HG03460 (cell line): ENCODE measurements at regions not wholly inside any gene's neighbourhood (a gene's known extent, or its start where the extent isn't known, plus 50 kb on each side); places are given as distances from the start of the nearest gene placed in this dataset.
"Not testable (repeated sequence)": the region's sequence is repeated elsewhere in the genome, so short reads cannot be mapped to it uniquely, and the experiment has no call there.

Experiments
- ATAC-seq: cut with Tn5 transposase; IDR thresholded peaks from one replicate; pipeline ENCODE4 v1.9.1; 2021; ENCODE audit not compliant: unreplicated experiment

DNA sequence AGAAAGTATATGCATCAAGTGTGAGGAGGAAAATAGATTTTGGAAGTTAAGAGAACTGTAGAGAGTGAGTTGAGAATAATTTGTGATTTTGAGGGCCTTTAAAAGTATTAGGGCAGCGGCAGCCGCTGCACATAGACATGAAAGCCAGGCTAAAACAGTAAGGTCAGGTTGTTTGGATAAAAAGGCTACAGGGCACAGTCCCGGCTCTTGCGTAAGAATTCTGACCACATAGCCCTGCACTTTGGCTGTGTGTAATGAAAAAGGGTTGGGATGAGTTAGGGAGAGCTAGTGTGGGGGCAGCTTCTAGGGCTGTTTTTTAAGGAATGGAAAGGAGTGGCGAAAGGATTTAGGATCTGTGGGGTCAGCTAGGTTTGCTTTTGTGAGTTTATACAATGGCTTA lies 130.8 kb downstream of the CCDC71L start:
- ATAC-seq = not testable (repeated sequence)

DNA sequence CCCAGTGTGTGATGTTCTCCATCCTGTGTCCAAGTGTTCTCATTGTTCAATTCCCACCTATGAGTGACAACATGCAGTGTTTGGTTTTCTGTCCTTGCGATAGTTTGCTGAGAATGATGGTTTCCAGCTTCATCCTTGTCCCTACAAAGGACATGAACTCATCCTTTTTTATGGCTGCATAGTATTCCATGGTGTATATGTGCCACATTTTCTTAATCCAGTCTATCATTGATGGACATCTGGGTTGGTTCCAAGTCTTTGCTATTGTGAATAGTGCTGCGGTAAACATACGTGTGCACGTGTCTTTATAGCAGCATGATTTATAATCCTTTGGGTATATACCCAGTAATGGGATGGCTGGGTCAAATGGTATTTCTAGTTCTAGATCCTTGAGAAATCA lies 134.3 kb downstream of the CCDC71L start:
- not testable (repeated sequence) for ATAC-seq

DNA sequence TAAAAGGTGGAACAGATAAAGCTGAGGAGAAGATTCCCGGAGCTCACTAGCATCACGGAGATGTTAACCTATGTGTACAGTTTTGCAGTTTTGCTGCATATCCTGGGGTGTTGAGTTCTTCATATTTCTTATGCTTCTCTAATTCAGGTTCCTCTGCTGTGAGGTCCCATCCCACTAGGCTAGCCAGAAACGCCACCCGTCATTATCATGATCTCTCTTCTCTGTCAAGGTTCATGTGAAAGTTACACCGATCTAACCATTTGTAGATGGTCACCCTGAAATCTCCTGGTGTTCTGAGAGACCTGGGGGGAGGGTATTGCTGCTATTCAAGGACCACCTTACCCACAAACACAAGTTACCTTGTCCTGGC lies 136.3 kb downstream of the CCDC71L start:
- no peak for ATAC-seq

DNA sequence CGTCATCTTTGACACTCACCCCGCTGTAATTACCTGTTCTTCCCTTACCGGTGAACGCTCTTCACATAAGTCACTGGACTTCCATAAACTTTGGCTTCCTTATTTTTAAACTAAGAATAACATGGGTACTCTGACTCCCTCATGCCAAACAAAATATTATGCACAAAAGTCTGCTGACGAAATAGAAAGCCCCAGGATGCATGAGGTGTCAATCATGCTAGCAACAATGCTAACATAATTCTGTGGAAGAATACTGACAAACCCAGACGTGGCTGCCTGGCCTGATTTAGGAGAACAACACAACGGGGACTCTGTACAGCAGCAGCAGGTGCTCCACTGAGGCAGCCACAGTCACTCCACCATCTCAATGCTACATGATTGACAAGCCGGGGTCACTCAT lies 137.5 kb downstream of the CCDC71L start:
- no peak for ATAC-seq

DNA sequence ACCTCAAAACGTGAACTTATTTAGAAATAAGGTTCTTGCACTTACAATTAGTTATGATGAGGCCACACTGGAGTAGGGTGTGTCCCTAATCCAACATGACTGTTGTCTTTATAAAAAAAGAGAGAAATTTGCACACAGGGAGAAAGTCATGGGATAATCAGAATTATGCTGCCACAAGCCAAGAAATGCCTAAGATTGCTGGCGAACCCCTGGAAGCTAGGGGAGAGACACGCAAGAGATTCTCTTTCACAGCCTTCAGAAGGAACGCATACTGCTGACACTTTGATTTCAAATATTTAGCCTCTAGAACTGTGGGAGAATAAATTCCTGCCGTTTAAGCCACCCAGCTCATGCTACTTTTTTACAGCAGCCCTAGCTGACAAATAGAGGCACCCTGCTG lies 138.3 kb downstream of the CCDC71L start:
- no peak for ATAC-seq

DNA sequence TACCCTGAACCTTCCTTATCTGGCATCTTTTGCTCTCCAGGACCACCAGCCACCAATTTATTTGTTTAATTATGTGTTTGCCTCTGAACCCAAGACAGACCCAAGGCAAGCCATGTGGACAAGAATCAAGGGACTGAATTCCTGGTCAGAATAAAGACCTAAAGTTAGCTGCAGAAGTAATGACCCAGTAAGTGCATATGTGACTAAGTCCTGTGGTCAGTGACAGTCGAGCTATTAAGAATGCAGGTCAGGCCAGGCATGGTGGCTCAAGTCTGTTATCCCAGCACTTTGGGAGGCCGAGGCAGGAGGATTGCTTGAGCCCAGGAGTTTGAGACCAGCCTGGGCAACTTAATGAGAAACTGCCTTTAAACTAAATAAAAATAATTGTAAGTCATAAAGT lies 139.4 kb downstream of the CCDC71L start:
- ATAC-seq = no peak

DNA sequence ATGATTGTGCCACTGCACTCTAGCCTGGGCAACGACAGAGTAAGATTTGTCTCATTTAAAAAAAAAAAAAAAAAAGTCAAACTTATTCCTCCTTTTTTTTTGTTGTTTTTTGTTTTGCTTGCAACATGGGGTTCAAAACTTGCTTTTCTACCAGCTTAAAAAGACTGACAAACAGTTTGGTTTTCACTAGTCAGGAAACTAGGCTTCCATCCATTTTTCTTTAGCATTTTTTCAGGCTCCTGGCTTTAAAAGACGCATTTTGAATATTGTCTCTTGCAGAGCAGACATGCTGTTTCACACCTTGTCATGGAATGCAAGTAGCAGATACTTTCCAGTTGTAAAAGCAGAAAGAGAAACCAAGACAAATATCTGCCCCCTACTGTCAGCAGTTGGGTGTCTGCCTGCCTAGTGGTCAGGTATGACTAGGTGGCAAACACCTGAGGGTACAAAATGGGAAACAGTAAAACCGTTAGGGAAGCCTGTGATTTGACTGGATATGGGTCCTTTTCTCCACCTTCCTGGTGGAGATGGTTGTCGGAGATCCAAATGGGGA lies 139.9 kb downstream of the CCDC71L start:
- no peak for ATAC-seq

DNA sequence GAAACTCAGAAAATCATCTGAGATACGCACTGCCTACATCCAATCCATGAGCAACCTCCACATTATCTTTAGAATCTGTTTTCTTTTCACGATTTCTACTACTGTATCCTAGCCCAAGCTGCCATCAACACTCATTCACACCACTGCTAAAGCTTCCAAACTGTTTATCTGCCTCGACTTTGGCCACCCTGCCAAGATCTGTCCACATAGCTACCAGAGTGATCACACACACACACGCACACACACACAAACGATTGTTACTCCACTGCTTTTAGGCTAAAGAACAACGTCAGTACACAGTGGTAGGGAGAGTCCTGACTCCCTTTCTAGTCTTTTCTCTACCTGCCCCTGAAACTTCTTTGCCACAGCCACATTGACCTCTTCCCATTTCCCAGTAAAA lies 142.0 kb downstream of the CCDC71L start:
- ATAC-seq = no peak

DNA sequence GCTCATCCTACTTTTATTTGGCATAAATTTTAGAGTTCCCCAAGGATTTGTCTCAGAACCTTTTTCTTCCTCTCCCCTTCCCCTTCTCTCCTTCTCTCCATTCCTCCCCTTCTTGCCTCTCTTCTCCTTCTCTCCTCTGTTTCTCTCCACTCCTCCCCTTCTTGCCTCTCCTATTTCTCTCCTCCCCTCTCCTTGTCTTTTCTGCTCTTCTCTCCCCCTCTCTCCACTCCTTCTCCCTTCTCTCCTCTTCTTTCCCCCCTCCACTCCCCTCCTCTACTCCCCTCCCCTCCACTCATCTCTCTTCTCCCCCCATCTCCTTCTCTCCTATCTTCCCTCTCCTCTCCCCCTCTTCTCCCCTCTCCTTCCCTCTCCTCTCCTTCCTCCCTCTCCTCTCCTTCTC lies 142.7 kb downstream of the CCDC71L start:
- no peak for ATAC-seq

DNA sequence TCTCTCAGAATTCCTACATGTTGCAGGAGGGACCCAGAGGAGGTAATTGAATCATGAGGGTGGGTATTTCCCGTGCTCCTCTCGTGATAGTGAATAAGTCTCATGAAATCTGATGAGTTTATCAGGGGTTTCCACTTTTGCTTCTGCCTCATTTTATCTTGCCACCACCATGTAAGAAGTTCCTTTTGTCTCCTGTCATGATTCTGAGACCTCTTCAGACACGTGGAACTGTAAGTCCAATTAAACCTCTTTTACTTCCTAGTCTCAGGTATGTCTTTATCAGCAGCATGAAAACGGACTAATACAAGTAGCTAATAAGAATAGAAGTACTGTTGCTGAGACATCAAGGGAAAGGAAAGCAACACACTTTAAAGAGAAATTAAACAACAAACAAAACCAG lies 143.4 kb downstream of the CCDC71L start:
- ATAC-seq = no peak

DNA sequence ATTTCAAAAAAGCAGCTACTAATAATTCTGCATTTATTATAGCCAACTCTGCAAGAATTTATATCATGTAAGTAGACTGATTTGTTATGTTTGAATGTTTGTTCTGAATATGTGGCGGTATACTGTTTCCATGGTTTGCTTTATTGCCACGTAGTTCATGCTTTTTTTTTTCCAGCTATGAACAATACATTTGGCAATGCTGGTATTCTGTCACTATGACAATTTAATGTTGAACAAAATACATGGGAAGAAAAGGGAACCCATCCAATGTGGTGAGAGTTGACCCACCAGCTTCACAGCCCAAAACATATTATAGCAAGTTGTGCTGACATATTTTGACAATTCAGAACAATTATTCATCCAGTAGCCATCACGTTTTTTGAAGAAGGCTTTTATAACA lies 145.6 kb downstream of the CCDC71L start:
- ATAC-seq = no peak

DNA sequence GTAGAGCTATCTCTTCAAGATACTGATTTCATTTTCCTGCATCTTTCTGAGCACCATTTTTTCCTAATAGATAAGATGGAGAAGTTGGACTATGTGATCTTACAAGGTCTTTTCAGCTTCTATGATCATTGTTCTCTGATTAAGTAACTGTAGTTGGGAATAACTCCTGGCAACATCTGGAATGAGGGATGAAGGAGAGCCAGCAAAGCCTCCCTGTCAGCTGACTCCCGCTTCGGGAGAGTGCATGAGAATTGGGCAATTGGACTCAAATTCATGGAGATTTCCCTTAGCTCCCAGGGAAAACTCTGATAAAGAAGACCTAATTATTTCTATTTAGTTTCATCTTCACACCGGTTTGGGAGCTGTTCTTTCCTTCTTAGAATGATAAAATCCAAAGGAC lies 146.1 kb downstream of the CCDC71L start:
- ATAC-seq = no peak

DNA sequence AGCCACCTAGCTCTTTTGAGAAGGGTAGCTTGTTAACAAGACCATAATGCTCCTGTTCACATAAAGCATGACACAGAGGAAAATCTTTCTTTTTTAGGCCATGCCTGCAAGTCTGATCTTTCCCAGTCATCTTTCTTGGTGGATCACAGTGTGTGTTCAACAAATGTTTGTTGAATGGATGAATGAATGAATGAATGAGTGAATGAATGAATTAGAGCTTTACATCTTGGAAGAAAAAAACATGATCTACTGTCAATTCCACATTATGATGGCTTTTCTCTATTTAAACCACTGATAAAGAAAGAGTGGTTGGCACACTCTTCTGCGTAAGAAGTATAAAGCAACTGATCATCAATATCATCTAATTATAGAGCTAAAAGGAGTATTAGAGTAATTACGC lies 148.7 kb downstream of the CCDC71L start:
- no peak for ATAC-seq

DNA sequence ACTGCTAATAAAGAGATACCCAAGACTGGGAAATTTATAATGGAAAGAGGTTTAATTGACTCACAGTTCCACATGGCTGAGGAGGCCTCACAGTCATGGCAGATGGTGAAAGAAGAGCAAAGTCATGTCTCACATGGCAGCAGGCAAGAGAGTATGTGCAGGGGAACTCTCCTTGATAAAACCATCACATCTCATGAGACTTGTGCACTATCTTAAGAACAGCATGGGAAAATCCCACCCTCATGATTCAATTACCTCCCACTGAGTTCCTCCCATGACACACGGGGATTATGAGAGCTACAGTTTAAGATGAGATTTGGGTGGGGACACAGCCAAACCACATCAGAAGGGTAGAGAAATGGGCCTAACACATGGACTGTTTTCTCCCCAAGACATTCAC lies 156.3 kb downstream of the CCDC71L start:
- ATAC-seq = no peak

DNA sequence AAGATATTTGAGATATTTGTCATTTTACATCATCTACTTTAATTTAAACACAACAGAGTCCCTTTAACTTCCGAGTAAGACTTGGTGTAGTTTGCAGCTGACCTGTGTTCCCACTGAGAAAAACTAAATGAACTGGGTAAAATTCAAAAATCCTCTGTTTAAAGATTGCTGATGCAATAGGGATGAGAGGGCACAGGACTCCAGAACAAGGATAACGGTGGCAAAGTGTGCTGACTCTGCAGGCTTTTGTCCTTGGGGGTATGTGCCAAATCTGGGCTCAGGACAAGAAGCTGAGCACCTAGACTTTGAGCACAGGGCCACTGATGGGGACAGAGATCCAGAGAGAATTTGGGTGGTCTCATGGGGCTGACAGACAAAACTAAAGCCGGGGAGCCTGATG lies 156.8 kb downstream of the CCDC71L start:
- ATAC-seq = no peak

DNA sequence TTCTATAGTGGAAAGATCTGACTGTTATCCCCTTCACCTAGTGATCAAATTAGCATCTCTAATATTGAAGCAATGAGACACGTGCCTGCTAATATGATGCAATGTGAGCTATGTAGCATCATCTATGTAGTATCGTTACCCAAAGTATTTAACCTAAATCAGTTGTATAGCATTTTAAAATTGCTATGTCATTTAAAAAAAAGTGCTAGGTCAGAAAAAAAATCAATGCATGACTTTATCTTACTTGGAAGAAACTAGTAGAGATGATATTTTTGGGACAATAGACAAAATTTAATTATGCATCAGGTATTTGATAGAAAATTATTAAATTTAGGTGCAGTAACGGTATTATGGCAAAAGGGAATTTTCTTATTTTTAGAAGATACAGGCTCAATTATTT lies 157.3 kb downstream of the CCDC71L start:
- no peak for ATAC-seq

DNA sequence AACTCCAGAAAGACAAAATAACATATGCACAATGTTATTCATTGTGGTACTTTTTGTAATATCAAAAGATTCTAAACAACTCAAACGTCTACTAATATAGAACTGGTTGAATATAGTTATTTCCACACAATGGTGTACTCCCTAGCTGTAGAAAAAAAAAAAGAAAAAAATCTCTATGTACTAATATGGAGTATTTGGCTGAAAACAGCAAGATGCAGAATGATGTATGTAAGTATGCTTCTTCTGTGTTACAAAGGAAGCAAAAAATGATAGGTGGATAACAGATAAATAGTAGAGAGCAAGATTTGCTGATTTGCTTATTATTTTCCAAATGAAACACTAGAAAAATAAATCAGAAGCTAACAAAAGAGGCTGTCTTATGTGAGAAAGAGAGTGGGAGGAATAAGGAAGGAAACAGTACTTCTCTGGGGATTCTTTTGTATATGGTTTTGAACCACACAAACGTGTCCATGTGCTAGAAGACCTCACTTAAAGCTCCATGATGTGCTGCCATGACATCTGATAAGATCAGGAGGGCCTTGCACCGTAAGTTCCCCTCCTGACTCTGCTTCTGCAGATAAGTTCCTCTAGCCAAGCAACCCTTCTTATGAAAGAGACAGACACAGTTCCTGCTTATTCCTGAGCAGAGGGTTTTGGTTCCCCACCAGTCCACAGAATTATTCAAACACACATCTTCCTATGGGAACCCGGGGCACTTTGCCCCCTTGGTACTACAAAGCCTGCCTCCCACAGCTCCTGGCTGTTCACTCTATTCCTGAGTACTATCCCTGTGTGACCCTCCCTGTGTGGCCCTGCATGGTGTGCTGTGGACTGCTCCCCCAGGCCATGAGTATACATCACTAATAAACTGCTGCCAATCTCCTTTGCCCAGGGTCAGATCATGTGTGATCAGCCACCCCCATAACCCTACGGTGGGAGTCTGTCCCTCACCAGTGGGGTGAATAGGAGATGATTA lies 159.1 kb downstream of the CCDC71L start:
- ATAC-seq = no peak

DNA sequence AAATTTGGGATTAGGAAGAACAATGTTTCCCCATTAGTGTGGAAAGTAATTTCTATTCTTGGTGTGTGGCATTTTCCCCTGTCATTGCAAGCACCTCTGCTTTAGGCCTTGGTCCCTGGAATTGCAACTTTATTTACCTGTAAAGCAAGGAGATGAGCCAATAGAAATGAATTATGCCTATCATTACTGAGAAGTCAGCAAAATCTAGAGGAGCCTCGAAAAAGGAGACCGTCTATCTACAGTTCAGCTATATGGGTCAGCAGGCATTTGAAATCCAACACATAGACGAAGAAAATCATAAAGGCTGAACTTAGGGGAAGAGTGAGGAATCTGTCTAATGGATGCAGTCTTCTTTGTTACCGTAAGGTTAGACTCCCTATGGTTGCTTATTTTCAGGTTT lies 161.1 kb downstream of the CCDC71L start:
- no peak for ATAC-seq

DNA sequence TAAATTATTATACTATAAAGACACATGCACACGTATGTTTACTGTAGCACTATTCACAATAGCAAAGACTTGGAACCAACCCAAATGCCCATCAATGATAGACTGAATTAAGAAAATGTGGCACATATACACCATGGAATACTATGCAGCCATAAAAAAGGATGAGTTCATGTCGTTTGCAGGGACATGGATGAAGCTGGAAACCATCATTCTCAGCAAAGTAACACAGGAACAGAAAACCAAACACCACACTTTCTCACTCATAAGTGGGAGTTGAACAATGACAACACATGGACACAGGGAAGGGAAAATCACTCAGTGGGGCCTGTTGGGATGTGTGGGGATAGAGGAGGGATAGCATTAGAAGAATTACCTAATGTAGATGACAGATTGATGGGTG lies 163.0 kb downstream of the CCDC71L start:
- not testable (repeated sequence) for ATAC-seq

DNA sequence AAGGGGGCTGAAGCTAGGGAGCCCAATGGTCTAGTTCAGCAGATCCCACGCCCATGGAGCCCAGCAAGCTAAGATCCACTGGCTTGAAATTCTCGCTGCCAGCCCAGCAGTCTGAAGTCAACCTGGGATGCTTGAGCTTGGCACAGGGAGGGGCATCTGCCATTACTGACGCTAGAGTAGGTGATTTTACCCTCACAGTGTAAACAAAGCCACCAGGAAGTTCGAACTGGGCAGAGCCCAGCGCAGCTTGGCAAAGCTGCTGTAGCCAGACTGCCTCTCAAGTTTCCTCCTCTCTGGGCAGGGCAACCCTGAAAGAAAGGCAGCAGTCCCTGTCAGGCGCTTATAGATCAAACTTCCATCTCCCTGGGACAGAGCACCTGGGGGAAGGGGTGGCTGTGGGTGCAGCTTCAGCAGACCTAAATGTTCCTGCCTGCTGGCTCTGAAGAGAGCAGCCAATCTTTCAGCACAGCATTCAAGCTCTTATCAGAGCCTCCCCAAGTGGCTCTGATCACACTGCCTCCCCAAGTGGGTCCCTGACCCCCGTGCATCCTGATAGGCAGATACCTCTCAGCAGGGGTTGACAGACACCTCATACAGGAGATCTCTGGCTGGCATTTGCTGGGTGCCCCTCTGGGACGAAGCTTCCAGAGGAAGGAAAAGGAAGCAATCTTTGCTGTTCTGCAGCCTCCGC lies 167.8 kb downstream of the CCDC71L start:
- ATAC-seq = no peak

DNA sequence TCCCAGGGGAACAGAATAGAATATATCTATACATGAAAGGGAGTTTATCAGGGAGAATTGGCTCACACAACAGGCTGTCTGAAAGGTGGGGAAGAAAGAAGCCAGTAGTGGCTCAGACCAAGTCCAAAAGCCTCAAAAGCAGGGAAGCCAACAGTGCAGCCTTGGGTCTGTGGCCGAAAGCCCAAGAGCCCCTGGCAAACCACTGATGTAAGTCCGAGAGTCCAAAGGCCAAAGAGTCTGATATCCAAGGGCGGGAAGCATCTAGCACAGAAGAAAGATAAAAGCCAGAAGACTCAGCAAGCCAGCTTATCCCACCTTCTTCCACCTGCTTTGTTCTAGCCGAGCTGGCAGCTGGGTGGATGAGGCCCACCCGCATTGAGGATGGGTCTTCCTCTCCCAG lies 172.5 kb downstream of the CCDC71L start:
- ATAC-seq = no peak

DNA sequence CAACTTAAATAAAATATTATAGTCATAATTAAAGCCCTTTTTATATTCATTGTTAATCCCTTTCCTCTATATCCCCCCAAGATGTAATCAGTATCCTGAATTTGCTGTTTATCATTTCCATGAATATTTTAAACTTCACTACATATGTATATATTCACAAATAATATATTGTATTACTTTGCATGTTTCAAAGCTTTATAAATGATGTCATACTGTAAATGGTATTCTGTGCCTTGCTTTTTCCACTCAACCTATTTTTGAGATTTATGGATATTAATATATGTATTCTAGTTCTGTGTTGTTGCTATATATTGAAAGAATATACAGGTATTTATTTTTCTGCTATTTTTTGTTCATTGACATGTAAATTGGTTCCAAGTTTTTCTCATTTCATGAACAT lies 173.1 kb downstream of the CCDC71L start:
- no peak for ATAC-seq
